T1000 (cell line): ENCODE measurements at regions not wholly inside any gene's neighbourhood (a gene's known extent, or its start where the extent isn't known, plus 50 kb on each side); places are given as distances from the start of the nearest gene placed in this dataset.

Experiments used
- DNase-seq: peaks from one replicate; lab custom pipeline; 2025; ENCODE audit warnings: mixed read lengths; lab: John Stamatoyannopoulos, UW

DNA sequence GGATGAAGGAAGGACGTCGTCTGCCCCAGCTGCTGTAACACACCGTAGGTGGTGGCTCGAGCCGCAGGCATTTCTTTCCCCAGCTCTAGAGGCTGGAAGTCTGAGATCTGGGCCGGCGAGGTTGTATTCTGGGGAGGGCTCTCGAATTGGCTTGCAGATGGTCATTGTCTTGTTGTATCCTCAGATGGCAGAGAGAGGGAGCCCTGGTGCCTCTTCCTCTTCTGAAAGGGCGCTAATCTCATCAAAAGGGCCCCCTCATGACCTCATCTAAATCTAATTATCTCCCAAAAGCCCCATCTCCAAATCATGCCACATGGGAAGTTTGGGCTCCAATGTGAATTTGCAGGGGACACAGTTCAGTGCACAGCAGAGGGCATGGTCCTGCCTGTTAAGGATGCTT is 109.0 kb downstream of the SIK1 start:
- DNase-seq = no peak

DNA sequence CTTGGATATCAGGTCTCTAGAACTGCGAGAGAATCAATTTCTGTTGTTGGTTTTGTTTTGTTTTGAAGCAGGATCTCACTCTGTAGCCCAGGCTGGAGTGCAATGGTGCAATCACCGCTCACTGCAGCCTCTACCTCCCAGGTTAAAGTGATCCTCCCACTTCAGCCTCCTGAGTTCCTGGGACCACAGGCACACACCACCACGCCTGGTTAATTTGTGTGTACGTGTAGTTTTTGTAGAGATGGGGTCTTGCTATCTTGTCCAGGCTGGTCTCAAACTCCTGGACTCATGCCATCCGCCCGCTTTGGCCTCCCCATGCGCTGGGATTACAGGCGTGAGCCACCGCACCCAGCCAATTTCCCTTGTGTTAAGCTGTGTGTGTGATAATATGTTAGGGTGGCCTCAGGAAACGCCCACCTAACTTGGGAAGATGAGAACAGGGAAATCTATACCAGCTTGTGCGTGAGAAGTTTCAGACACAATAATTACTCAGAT is 109.6 kb downstream of the SIK1 start:
- no peak for DNase-seq

DNA sequence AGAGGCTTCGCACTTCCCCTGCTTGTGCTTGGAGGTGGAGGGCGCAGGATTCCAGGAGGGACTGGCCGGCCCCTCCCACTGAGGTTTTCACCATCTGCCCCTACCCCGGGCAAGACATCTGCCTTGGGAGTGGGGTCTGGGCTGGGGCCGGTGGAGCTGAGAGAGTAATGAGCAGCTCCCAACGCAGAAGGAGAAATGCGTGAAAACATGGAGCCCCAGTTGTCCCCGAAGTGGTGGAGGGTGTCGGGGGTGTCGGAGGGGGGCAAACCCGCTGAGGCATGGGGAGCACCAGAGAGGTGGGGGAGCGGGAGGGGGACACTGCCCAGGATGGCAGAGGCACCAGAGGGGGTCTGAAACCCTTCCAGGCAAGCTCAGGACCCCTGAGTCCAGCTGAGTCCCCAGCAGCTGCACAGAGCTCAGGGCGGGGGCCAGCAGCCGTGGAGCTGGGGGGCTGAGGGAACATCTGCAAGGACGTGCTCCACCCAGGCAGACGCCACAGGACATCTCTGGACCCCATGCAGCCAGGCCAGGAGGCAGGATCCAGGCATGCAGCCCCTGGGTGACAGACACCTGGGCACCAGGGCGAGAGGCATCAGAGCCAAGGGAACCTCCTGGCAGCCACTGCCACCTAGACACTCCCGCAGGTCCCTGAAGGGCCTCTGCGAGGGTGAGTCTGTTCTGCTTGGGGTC is 110.6 kb downstream of the SIK1 start:
- DNase-seq = no peak

DNA sequence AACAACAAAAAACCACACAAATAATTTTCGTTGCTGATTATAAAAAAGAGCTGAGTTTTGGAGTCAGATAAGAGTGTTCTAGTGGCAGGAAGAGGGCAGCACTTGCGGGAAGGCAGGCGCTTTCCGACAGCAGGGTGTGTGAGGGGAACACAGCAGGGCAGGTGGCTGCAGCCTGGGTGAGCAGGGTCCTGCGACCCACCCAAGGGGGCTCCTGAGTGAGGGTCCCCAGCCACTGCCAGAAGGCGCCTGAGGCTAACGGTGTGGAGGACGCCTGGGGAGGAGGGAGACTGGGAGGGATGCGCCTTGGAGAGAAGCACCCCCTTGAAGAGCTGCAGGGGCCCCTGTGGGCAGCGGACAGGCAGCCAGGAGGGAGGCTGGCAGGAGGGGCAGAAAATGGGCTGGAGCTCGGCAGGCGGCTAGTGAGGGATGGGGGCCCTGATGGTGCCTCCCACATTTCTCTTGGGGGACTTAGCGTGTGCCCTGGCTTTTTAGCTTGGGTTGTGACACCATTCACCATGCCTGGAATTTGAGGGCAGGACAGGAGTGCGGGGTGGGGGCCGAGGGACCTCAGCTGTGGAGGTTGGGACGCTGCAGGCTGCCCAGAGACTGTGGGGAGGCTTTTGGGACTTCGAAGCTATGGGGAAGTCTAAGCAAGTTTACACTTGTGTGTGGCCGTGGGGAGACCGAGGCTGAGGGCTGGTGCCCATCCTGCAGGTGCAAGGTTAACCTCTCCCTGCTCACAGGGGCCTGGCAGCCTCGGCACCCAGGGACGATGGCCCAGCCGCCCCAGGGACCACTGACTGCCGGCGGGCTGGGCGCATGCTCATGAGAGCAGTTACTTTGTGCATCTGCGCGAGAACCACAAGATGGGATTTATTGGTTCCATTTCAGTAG is 111.4 kb downstream of the SIK1 start:
- no peak for DNase-seq

DNA sequence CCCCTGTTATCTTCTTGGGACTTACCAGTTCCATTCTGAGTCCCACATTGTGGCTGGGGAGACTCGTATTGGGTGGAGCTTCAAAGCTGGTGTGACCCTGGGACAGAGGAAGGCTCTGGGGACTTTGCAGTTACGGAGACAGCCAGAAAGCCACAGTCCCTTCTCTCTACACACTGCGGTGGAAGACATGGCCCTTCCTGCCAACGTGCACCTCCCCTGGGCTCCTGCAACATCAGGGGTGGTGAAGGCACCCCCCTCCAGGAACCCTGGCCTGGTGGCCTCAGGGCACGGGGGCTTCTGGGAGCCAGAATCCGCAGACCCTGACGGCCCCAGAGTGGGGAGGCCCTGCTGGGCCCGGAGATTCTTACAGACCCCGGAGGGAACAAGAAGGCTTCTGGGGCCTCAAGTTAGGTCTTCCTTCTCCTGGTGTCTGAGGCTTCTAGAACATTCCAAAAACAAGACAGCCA is 113.0 kb downstream of the SIK1 start:
- DNase-seq = no peak

DNA sequence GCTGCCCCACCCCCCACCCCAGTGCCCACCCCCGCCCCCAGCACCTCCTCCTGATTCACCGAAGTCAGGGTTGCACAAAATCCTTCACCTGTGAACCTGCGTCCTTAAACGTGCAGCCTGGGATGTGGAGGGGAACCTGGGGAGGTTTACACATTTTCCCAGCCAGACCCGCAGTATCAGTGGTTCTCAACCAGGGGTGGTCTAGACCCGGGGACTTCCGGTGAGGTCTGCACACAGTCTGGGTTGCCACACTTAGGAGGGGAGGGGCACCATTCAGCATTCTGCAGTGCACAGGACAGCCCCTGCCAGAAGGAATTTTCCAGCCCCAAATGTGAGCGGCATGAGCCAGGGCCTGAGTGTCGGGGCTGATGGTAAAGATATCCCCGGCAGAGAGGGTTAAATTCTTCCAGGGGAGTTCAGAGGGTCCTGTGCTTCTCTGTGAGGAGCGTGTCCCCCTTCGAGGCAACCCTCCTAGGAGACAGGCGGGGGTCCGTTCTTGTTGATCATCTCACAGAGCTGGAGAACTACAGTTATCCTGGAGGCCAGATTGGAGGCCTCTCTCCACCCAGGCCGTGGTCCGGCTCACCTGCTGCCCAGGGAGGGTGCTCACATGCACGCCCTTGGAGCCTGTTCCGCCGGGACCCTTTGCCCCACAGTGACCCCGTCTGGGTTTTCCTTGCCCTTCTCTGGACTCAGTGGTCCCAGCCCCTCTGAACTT is 113.6 kb downstream of the SIK1 start:
- DNase-seq = no peak

DNA sequence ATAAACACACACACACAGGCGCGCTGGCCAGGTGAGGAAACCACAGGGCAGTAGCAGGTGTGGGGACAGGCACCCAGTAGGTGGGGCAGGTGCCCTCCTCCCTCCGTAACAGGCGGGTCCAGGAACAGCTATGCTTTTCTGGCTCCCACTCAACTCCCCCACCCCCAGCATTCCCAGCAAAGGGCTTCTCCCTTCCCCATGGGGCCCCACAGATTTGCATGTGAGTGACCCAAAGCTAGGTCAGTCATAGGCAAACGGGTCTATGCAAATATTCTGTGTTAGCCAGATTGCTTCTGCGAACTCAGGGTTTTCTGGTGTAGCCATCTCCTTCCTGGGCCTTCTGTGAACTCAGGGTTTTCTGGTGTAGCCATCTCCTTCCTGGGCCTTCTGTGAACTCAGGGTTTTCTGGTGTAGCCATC is 114.2 kb downstream of the SIK1 start:
- no peak for DNase-seq

DNA sequence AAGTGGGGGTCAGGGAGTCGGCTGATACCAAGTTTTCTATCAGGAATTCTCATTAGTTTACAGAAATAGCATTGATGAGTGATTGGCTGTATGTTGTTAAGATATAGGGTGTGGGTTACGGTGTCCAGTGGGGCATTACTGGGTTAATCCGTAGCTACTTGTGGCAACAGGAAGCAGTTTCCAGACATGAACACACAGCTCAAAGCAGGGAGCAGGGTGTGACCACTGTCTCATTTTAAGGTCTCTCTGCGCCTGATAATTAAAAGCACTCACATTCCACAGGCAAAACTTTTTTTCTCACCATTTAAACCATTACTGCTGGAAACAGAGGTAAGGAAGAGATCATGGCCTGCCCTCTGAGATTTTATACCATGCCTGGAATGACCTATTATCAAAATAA is 114.9 kb downstream of the SIK1 start:
- DNase-seq = no peak

DNA sequence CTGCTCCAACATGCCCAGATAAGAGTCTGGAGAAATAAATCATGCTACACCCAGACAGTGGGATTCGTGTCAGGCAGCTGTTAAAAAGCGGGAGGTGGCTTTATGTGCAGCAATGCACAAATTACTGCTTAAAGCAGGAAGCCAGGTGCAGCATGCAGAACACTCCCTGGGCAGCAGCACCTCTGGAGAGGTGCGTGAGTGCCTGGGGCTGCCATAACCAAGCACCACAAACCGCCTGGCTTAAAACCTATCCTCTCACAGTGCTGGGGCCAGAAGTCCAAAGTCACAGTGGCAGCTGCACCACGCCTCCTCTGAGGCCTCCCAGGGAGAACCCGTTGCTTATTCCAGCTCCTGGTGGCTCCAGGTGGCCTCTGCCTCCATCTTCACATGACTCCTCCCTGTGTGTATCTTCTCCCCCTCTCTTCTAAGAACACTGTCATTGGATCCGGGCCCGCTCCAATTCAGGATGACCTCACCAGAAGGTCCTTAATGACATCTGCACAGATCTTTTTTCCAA is 115.6 kb downstream of the SIK1 start:
- no peak for DNase-seq

DNA sequence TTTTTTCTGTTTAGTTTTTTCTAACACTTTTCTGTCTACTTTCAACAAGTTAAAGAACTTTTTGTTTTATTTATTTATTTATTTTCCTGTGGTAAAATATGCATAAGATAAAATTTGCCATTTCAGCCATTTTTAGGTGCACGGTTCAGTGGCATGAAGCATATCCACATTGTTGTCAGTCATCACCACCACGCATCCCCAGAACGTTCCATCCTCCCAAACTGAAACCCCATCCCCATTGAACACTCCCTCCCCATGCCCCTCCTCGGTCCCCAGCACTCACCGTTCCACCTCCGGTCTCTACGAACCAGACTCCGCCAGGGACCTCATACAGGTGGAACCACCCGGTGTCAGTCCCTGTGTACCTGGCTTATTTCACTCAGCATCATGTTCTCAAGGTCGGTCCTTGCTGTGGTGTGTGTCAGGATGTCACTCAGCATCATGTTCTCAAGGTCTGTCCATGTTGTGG is 118.1 kb downstream of the SIK1 start:
- DNase-seq = no peak

DNA sequence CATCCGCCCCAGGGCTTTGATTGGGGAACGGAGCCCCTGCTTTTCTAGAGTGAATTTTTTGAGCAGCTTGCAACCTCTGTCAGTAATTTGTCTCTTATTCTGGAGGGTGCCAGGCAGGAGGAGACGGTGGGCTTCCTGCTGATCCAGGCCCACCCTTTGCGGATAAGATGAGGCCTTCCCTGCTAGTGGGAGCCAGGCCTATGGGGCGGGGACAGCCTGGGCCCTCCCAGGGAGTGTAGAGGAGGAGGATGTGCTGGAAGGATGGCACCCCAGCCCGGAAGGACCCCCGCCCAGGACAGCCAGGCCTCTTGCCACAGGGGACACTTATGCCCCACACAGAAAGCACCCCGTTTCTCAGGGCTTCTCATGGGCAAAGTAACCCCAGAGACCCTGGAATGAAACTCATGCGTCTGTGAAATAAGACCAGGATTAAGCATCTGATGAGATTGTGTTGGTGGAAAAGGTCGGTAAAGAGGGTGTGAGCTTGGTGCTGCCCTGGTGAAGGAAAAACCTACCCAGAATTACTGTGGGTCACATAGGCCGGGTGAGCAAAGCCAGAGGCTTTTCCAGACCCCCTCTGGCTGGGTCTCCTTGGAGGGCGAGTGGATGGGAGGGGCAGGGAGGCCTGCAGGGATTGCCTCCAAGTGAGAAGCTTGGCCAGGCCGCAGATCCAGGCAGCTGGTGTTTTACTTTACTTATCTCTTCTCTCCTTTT is 118.7 kb downstream of the SIK1 start:
- DNase-seq = no peak

DNA sequence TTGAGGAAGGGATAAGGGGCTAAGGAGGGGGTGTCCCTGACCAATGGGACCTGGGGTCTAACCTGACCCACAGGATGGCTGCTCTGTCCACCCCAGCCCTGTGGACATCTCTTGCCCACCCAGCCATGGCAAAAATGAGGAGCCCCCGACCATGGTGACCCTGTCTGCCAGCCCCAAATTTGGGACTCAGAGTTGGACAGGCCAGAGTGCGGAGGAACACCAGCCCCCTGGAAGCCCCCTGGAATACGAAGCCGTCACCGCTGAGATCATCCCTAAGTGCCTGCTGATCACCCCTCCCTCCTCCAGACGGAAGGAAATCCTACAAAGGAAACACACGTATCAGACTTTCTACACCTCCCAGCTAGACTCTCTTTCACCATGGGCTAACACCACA is 119.3 kb downstream of the SIK1 start:
- no peak for DNase-seq

DNA sequence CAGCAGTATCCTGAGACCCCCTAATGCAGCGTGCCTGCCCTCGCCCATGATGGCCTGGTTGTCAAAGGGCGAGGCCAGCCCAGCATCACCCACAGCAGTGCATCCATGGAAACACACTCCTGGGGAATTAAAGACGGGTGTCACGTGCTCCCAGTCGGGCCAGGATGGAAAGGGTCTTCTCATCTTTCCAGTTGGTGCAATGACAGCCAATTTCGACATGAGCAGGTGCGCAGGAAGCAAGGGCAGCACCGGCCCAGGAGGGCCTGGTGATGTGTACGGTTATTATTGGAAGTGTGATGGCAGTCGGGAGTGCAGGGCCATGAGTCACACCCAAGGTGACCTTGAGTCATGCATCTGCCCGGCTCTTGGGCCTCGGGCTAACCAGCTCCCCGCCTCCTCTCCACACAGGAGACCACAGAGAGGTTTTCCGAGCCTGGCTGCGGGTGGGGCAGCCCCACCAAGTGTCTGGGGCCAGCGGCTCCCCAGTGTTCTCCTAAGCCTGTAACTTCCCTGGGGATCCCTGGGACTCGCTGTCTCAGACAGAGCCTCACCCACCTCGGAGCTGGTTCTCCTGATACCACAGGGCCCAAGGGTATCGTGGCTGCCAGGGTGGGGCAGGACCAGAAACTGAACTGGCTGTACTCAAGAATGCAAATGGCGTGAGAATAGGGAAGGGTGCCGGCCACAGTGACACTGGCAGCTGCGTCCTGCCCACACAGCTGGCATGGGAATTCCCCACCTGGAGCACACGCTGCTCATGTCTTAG is 119.8 kb downstream of the SIK1 start:
- DNase-seq = peak; percentile 78

DNA sequence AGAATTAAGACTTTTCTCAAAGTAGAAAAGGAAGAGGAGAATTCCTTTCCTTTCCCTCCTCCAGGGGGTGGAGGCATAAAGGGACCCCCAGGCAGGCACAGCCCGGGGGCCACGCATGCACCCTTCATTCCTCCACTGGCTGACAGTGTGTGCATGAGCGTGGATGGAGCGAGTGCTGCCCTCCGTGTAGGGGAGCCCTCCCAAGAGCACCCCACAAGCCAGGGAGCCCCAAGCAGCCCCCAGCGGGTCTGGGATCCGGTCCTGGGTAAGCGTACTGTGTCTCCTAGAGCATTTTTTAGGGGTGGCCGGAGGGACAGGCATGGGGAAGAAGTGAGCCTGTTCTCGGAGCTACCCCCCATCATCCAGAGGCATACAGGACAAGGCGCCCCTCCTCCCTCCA is 120.5 kb downstream of the SIK1 start:
- DNase-seq = no peak

DNA sequence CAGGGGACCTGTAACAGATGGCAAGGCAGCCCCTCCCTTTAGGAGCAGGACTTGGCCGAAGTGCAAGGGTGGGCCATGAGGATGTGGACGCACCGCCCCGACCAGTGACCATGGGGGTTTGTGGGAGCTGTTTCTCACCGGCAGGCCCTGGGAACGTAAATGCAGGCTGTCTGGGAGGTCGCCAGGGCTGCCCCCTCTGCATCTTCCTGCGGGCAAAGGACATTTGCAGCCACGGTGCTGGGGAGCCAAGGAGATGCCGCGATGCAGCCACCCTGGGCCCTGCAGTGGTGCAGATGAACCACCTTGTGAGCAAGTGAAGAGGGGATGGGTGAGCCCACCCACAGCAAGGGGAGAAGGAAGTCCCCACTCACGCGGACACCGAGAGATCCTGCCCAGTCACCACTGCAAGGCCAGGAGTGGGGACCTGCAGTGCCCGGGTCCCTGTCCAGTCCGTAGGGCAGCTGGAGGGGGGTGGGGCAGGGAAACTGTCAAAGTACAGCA is 121.1 kb downstream of the SIK1 start:
- DNase-seq = no peak

DNA sequence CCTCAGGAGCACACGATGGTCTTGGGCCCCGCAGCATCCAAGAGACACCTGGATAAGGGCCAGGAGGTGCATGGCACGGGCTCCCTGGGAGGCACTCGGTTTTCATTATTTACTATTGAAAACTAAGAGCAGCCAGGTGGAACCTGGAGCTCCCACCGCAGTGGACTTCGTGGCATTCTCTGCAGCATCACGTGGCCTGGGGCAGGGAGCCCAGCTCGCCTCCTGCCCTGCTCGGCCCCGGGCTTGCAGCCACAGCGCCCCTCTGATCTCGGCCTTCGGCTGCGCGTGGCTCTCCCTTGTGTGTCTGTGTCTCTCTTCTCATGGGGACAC is 121.6 kb downstream of the SIK1 start:
- no peak for DNase-seq

DNA sequence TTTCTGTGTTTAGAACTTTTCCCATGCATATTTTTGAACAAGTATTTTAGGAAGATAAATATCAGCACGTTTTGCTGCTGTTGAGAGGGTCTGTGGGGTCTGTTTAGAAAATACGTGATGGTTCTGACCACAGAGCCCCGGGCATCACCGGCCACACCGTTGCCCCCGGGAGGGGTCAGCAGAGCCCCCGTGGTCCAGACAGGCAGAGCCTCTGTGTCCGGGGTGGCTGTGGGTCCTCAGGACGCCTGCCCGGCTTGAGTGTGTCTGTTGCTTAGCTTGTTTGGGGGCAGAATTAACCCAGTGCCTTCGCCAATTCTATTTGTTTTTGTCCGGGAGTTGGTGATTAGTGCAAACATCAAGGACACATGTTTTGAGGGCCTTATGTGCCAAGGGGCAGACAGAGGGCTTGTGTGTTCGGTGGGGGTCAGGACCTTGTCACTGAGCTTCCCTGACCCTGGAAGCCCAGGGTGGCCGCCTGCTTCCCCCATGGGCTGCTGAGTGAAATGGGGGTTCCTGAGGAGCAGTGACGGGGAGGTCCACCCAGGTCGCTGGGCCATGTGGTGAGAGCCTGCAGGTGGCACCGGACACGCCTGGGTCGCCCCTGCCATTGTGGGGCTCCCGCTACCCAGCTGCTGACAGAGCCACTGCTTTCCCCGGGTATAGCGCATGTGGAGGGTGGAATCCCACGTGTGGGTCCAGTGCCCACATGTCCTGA is 122.2 kb downstream of the SIK1 start:
- no peak for DNase-seq

DNA sequence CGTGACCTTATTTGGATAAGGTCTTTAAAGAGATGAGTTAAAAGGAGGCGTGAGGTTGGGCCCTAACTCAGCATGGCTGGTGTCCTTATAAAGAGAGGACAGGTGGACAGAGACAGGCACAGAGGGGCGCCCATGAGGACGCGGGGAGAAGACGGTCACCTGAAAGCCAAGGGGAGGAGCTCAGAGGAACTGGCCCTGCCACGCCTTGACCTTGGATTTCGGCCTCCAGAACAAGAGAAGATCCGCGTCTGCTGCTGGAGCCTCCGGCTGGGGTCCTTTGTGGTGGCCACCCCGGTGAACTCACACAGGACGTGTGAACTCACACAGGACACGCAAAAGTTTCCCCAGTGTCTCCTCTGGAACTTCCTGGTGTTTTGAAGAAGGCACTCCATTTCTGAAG is 122.7 kb downstream of the SIK1 start:
- DNase-seq = no peak

DNA sequence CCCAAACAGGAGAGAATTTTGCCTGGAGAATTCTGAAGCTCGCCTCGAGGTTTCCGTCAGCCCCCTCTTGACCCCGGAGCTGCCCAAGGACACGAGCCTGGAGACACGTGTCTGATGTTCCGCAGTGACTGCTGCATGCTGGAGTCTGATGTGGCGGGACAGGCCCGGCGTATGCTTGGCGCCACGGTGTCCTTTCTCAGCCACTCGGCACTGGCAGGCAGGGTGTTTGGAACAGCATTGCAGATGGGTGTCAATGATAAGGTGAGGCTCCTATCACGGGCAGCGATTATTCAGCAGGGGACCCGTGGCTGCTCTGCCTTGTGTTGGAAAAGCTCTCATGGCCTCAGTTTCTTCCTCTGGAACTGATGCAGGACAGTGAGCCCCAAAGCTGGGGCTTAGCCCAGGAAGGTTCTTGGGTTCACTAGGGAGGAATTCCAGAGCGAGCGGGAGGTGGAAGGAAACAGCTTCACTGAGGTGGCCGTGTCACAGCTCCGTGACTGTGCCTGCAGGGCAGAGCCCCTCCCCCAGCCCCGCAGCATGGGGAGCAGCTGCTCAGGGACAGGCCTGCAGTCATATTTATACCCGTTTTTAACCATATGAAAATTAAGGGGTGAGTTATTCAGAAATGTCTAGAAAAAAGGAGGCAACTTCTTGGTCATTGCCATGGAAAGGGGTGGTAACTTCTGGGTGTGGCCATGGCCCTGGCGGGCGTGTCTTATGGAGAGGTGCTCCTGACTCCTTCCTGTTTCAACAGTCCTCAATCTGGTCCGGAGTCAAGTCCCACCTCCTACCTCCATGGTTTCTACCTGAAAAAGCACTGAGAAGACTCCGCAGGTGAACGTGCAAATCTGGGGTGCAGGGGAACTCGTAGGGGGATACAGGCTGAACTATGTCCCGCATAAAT is 123.4 kb downstream of the SIK1 start:
- DNase-seq = no peak
